Astrocyte (in vitro differentiated cells and primary cell): ENCODE measurements at regions not wholly inside any gene's neighbourhood (a gene's known extent, or its start where the extent isn't known, plus 50 kb on each side); places are given as distances from the start of the nearest gene placed in this dataset.

ENCODE experiments used
- EZH2 ChIP-seq: IDR thresholded peaks from 2 replicates; pipeline ENCODE4 v1.6.1; 2012; ENCODE audit warnings: mild to moderate bottlenecking, low read length, inconsistent platforms; ENCODE audit not compliant: insufficient read depth
- TF ChIP-seq, protein P1 (sequence below): IDR thresholded peaks from 2 replicates; pipeline ENCODE4 v1.5.1; 2011; ENCODE audit warnings: low read depth, mild to moderate bottlenecking, inconsistent platforms, low read length, moderate library complexity; ENCODE audit not compliant: insufficient read depth

DNA sequence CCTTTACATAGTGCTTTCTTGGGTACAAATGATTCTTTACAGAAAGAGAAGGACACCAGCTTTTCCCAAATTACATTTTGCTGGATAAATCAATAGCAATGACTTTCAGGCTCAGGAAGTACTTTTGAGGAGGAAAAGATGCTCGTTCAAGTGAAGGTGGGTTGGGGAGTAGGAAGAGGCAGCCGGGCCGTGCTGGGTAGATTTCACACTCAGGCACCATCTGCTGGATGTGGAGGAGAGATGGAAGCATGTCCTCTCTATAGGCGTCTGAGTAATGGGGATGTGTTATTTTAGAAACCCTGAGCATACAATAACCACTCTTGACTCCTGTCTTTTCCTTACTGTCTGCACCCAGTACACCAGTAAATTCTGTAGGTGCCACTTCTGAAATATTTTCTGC, 152.3 kb upstream of the LARGE1 start:
- TF ChIP-seq, protein P1, sequence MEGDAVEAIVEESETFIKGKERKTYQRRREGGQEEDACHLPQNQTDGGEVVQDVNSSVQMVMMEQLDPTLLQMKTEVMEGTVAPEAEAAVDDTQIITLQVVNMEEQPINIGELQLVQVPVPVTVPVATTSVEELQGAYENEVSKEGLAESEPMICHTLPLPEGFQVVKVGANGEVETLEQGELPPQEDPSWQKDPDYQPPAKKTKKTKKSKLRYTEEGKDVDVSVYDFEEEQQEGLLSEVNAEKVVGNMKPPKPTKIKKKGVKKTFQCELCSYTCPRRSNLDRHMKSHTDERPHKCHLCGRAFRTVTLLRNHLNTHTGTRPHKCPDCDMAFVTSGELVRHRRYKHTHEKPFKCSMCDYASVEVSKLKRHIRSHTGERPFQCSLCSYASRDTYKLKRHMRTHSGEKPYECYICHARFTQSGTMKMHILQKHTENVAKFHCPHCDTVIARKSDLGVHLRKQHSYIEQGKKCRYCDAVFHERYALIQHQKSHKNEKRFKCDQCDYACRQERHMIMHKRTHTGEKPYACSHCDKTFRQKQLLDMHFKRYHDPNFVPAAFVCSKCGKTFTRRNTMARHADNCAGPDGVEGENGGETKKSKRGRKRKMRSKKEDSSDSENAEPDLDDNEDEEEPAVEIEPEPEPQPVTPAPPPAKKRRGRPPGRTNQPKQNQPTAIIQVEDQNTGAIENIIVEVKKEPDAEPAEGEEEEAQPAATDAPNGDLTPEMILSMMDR: no peak
- no peak for TF ChIP-seq EZH2
